Kidney epithelial cell (primary cell): ENCODE measurements at regions not wholly inside any gene's neighbourhood (a gene's known extent, or its start where the extent isn't known, plus 50 kb on each side); places are given as distances from the start of the nearest gene placed in this dataset.

Experiments
- DNase-seq: peaks from one replicate; pipeline ENCODE4 v3.0.0-alpha.2; 2010; ENCODE audit warnings: low read depth
- H3K27me3 ChIP-seq: 2 replicates; pipeline ENCODE4 v1.6.0; 2011; ENCODE audit warnings: low read length; ENCODE audit not compliant: control insufficient read depth, insufficient read depth
- H3K36me3 ChIP-seq: 2 replicates; pipeline ENCODE4 v1.5.1; 2011; ENCODE audit warnings: low read length; ENCODE audit not compliant: control insufficient read depth, insufficient read depth
- H3K4me3 ChIP-seq: 2 replicates; pipeline ENCODE4 v1.5.1; 2011; ENCODE audit warnings: low read depth, mild to moderate bottlenecking, control low read depth, low read length
- TF ChIP-seq, protein P1 (sequence below): IDR thresholded peaks from 2 replicates; pipeline ENCODE4 v1.5.1; 2011; ENCODE audit warnings: mild to moderate bottlenecking, moderate library complexity, low read length, control low read depth, inconsistent platforms; ENCODE audit not compliant: insufficient read depth, poor library complexity, severe bottlenecking

DNA sequence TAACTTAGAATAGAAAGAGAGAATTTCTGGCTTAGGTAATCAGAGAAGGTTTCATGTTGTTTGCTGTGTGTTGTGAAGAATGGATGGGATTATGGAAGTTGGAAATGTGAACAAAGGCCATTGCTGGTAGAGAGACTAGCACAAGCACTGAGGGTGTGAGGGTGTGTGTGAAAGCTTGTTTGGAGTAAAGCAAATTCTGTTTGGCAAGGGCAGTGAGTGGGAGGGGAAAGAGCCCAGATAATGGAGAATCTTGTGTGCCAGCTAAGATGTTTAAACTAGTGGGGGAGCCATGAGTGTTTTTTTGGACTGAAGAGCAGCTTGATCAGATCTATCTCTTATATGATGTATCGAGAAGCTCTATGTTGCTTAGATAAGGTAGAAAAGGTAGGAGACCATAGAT, 107.1 kb downstream of the DISP1 start:
- TF ChIP-seq, protein P1, sequence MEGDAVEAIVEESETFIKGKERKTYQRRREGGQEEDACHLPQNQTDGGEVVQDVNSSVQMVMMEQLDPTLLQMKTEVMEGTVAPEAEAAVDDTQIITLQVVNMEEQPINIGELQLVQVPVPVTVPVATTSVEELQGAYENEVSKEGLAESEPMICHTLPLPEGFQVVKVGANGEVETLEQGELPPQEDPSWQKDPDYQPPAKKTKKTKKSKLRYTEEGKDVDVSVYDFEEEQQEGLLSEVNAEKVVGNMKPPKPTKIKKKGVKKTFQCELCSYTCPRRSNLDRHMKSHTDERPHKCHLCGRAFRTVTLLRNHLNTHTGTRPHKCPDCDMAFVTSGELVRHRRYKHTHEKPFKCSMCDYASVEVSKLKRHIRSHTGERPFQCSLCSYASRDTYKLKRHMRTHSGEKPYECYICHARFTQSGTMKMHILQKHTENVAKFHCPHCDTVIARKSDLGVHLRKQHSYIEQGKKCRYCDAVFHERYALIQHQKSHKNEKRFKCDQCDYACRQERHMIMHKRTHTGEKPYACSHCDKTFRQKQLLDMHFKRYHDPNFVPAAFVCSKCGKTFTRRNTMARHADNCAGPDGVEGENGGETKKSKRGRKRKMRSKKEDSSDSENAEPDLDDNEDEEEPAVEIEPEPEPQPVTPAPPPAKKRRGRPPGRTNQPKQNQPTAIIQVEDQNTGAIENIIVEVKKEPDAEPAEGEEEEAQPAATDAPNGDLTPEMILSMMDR, result no peak

DNA sequence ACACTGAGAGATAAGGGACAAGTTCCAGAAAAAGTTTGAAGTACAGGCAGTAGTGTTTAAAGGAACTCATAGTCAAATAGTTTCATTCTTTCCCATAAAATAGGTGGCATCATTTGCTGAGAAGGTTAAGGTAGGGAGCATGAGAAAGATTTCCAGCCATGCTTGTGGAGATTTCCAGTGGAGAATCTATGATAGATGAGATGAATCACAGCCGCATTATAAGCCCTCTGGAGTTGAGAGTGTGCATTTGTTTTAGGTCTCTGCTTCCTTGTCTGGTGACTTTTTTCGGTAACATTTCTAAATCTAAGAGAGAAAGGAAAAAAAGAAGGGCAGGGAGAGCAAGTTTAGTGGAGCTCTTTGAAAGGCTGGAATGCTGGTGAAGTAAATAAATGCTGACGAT, 108.7 kb downstream of the DISP1 start:
- H3K4me3 ChIP-seq, result no peak overlapping the region

More for the DNA sequence above, 107.1 kb downstream of the DISP1 start:
- H3K4me3 ChIP-seq, result no peak overlapping the region
- H3K27me3 ChIP-seq, result no peaks in the 10 kb centered on the region
- H3K36me3 ChIP-seq, result no peaks in the 10 kb centered on the region
- DNase-seq, result no peak

DNA sequence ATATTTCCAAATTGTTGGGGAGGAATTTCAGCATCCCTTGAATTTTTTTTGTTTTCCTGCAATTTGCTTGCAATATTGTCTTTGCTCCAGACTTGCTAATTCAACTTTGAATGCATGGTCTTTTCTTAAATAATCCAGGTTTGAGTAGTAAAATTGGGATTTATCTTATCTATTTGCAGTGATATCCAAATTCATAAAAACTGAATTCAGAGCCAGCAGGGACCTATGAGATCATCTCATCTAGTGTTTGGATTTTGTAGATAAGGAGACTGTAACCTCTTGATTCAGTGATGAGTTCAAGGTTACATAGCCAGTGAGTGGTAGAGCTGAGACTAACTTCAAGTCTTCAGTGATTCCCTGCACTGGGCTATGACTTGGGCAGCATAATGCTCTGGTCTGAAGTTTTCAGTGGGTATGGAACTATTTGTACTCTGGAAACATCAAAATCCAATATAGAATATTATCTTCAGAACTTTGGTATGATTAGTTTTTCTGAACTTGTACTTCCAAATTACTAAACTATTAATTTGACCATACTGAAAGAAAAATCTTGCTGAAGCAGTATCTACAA, 109.4 kb downstream of the DISP1 start:
- TF ChIP-seq, protein P1, result no peak
- no peak for DNase-seq
- Histone ChIP-seq H3K36me3 (no peaks in the 10 kb centered on the region), H3K27me3 (no peaks in the 10 kb centered on the region), H3K4me3 (no peak overlapping the region)

More for the DNA sequence above, 108.7 kb downstream of the DISP1 start:
- H3K27me3 ChIP-seq, result no peaks in the 10 kb centered on the region
- TF ChIP-seq, protein P1, result no peak
- no peak for DNase-seq
- H3K36me3 ChIP-seq, result no peaks in the 10 kb centered on the region

DNA sequence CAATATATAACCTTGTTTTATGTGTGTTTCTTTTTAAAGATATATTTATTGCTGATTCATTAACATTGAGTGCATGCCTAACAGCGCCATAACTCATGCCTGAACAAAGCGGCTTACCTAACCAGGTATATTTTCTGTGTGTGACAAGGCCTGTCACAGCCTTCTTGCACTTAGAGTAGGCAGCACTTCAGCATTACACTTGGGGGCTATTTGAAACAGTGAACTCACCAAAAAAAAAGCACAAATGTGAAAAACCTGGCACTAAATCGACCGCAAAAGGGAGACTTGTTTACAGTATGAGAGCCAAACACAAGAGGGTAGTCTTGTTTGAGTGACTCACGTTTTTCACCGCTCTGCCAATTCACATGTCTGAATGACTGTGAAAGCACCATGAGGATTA, 111.7 kb downstream of the DISP1 start:
- TF ChIP-seq, protein P1, result no peak
- H3K4me3 ChIP-seq, result no peak overlapping the region
- no peak for DNase-seq
- H3K36me3 ChIP-seq, result no peaks in the 10 kb centered on the region
- no peaks in the 10 kb centered on the region for H3K27me3 ChIP-seq

DNA sequence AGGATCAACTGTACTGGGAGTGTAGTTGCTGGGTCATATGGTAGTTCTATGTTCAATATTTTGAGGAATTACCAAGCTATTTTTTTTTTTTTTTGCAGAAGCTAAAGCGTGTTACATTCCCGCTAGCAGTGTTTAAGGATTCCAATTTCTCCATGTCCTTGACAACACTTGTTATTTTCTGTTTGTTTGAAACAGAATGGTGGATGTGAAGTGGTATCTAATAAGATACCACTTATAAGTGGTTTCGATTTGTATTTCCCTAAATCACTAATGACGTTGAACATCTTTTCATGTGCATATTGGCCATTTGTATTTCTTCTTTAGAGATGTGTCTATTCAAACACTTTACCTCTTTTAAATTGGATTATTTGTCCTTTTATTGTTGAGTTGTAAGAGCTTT, 112.2 kb downstream of the DISP1 start:
- H3K36me3 ChIP-seq, result no peaks in the 10 kb centered on the region
- TF ChIP-seq, protein P1, result no peak
- no peak overlapping the region for H3K4me3 ChIP-seq
- DNase-seq, result no peak
- H3K27me3 ChIP-seq, result no peaks in the 10 kb centered on the region

DNA sequence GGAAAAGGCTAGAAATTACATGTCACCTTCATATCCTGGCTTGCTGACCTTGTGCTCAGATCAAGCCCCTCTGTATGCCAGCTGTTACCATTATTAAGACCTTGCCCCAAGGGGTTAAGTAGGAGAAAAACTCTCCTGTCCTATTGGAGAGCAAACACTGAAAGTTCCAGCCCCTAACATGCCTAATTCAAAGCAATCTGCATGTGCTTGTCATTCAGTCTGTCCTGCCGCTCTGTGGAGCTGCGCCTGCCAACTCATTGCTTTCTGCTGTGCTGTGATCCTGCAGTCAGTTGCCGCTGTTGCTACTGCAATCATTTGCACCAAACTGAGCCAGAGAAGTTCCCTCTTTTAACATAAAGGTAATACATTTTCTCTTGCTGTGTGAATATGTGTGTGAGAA, 113.4 kb downstream of the DISP1 start:
- Histone ChIP-seq H3K4me3 (no peak overlapping the region), H3K36me3 (no peaks in the 10 kb centered on the region), H3K27me3 (no peaks in the 10 kb centered on the region)
- no peak for DNase-seq
- TF ChIP-seq, protein P1, result peak; percentile 1
